Spleen (tissue), 7 donors: ENCODE measurements at regions not wholly inside any gene's neighbourhood (a gene's known extent, or its start where the extent isn't known, plus 50 kb on each side); places are given as distances from the start of the nearest gene placed in this dataset.
"Not testable (repeated sequence)": the region's sequence is repeated elsewhere in the genome, so short reads cannot be mapped to it uniquely, and the experiment has no call there.

Experiments
- POLR2AphosphoS5 ChIP-seq, 3 donors: sonication (generic); formaldehyde crosslinking; IDR thresholded peaks; one replicate each; pipeline ENCODE4 v1.5.1; 2017; ENCODE audit warnings: antibody characterized with exemption in 3 of 3
- TF ChIP-seq, protein P1 (sequence below), 11 experiments: fragments of 200-600 bp in 7 of 11; fragments of 450-650 bp in 4 of 11; sonication (generic) in 4 of 11; IDR thresholded peaks in 8 of 11; conservative IDR thresholded peaks in 3 of 11; 1 replicate in 7 of 11; 2 replicates in 4 of 11; pipeline versions ENCODE4 v1.4.0 to v1.8.0; 2016 to 2021; ENCODE audit warnings: antibody characterized with exemption in 11 of 11, inconsistent platforms in 4 of 11, mild to moderate bottlenecking in 1 of 11
- donor health status: DM: no; HTN: no; CAD: no; lungs with moderate emphysema.
- donor health status: DM: no; HTN: no; CAD: no.
- donor health status: DM: no; HTN: no; CAD: no.

GRCh38 chr15:21051866-21052265 lies 185.8 kb upstream of the POTEB2 start:
- TF ChIP-seq, protein P1, sequence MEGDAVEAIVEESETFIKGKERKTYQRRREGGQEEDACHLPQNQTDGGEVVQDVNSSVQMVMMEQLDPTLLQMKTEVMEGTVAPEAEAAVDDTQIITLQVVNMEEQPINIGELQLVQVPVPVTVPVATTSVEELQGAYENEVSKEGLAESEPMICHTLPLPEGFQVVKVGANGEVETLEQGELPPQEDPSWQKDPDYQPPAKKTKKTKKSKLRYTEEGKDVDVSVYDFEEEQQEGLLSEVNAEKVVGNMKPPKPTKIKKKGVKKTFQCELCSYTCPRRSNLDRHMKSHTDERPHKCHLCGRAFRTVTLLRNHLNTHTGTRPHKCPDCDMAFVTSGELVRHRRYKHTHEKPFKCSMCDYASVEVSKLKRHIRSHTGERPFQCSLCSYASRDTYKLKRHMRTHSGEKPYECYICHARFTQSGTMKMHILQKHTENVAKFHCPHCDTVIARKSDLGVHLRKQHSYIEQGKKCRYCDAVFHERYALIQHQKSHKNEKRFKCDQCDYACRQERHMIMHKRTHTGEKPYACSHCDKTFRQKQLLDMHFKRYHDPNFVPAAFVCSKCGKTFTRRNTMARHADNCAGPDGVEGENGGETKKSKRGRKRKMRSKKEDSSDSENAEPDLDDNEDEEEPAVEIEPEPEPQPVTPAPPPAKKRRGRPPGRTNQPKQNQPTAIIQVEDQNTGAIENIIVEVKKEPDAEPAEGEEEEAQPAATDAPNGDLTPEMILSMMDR (IDR thresholded peaks at IDR 0.05 in 8 of 11, conservative IDR thresholded peaks at IDR 0.05 in 3 of 11) = not testable (repeated sequence)
- not testable (repeated sequence) for TF ChIP-seq POLR2AphosphoS5 (IDR thresholded peaks at IDR 0.05)
